Pancreas (tissue), 10 donors: ENCODE measurements at regions not wholly inside any gene's neighbourhood (a gene's known extent, or its start where the extent isn't known, plus 50 kb on each side); places are given as distances from the start of the nearest gene placed in this dataset.

ENCODE experiments used
- ATAC-seq, 4 donors: fragments of 200-7000 bp; cut with Tn5 transposase; one replicate each; pipeline versions ENCODE4 v1.8.0 to v1.9.1; 2020; ENCODE audit warnings: mild to moderate bottlenecking in 4 of 4, moderate library complexity in 4 of 4
- DNase-seq, 6 donors: peaks; one replicate each; pipeline ENCODE4 v3.0.0-alpha.2; 2020
- FAIRE-seq: peaks from 2 replicates; lab custom pipeline; 2012; peaks lifted over from hg19 to GRCh38; lab: Jason Lieb, UNC
- H3K27ac ChIP-seq, 4 donors: fragments of 200-600 bp; sonication (generic); 1 replicate in 3 of 4; 2 replicates in 1 of 4; pipeline versions ENCODE4 v1.5.0 to v1.8.0; 2020
- H3K27me3 ChIP-seq, 4 donors: fragments of 200-600 bp; one replicate each; pipeline ENCODE4 v1.8.0; 2021
- H3K36me3 ChIP-seq, 3 donors: fragments of 200-600 bp; sonication (generic) in 1 of 3; one replicate each; pipeline versions ENCODE4 v1.5.0 to v1.8.0; 2020 to 2021
- H3K4me1 ChIP-seq, 3 donors: fragments of 200-600 bp; one replicate each; pipeline ENCODE4 v1.8.0; 2021
- H3K4me3 ChIP-seq, 4 donors: fragments of 200-600 bp; sonication (generic) in 2 of 4; one replicate each; pipeline versions ENCODE4 v1.5.0 to v1.8.0; 2020 to 2021
- H3K9me3 ChIP-seq, 4 donors: fragments of 200-600 bp; one replicate each; pipeline ENCODE4 v1.8.0; 2021
- CTCF ChIP-seq, 4 donors: fragments of 200-600 bp; sonication (generic) in 3 of 4; IDR thresholded peaks; one replicate each; pipeline versions ENCODE4 v1.5.0 to v1.8.0; 2021; ENCODE audit warnings: antibody characterized with exemption in 4 of 4
- WGBS, 2 donors: extraction: QIAGEN DNeasy Blood & Tissue Kit; methylation state at CpG; one replicate each; pipeline ENCODE4 v1.1.7; 2013; 5-methylcytosine and 5-hydroxymethylcytosine counted together
- intact Hi-C, 3 donors: fragments of 100-400 bp; cut with DNase I; formaldehyde crosslinking; loops; one replicate each; pipeline versions ENCODE4 v1.11.1 to v1.14.2; 2022
- donor health status: healthy with polysubstance abuse.
- donor health status: DM: no; HTN: no; CAD: no; lungs with moderate emphysema.
- donor health status: DM: no; HTN: no; CAD: no.
- donor health status: control.
- donor health status: control.
- donor health status: Bipolar disorder and iron deficiency.
- donor health status: DM: yes; HTN: yes; CAD: no.
- donor health status: DM: no; HTN: no; CAD: no.
- donor health status: DM: no; HTN: no; CAD: no.
- donor health status: DM: yes; HTN: yes; CAD: no.

GRCh38 chr6:62541502-62541901 is 255.5 kb upstream of the KHDRBS2 start:
- intact Hi-C loops, result no loop called here

GRCh38 chr6:62530985-62531384 is 245.0 kb upstream of the KHDRBS2 start:
- ATAC-seq (peak; percentile 55 to 72 (median 67)), FAIRE-seq (no peak), DNase-seq (no peak)
- no peaks in the 10 kb centered on the region for H3K36me3 ChIP-seq
- no peak overlapping the region for H3K27ac ChIP-seq
- no peak overlapping the region for H3K4me3 ChIP-seq
- H3K9me3 ChIP-seq, result no peaks in the 10 kb centered on the region
- H3K4me1 ChIP-seq, result peaks cover 0 to 4% (median 0%) of the 10 kb centered on the region in 3 donors
- WGBS, 2 donors, result 22 to 25% methylated on average over 2 of the region's 2 CpGs
- no peaks in the 10 kb centered on the region for H3K27me3 ChIP-seq
- intact Hi-C loops, result no loop called here
- TF ChIP-seq CTCF (IDR thresholded peaks at IDR 0.05), result no peak

More at GRCh38 chr6:62541502-62541901, 255.5 kb upstream of the KHDRBS2 start:
- TF ChIP-seq CTCF (IDR thresholded peaks at IDR 0.05), result no peak
- no peak overlapping the region for H3K27ac ChIP-seq
- H3K4me1 ChIP-seq, result no peaks in the 10 kb centered on the region
- no peak overlapping the region for H3K4me3 ChIP-seq
- no peaks in the 10 kb centered on the region for H3K27me3 ChIP-seq
- DNase-seq (no peak), FAIRE-seq (no peak), ATAC-seq (no peak)
- 69 to 80% methylated on average over 2 of the region's 2 CpGs for WGBS, 2 donors
- H3K36me3 ChIP-seq, result no peaks in the 10 kb centered on the region
- no peaks in the 10 kb centered on the region for H3K9me3 ChIP-seq

- DNase-seq (no peak), FAIRE-seq (no peak), ATAC-seq (no peak)
- no peaks in the 10 kb centered on the region for H3K27me3 ChIP-seq
- WGBS, 2 donors, result 87 to 92% methylated on average over 3 of the region's 3 CpGs
- H3K4me3 ChIP-seq, result no peak overlapping the region
- no peaks in the 10 kb centered on the region for H3K36me3 ChIP-seq
- H3K27ac ChIP-seq, result no peak overlapping the region
- no peaks in the 10 kb centered on the region for H3K9me3 ChIP-seq
- peaks cover 0 to 4% (median 0%) of the 10 kb centered on the region in 3 donors for H3K4me1 ChIP-seq
- intact Hi-C loops, result no loop called here
- no peak for TF ChIP-seq CTCF (IDR thresholded peaks at IDR 0.05)
These were observed 243.0 kb upstream of the KHDRBS2 start for GRCh38 chr6:62528894-62529526.

- DNase-seq (no peak), ATAC-seq (no peak), FAIRE-seq (no peak)
- H3K9me3 ChIP-seq, result no peaks in the 10 kb centered on the region
- H3K4me3 ChIP-seq, result no peak overlapping the region
- no peak for TF ChIP-seq CTCF (IDR thresholded peaks at IDR 0.05)
- peaks cover 0 to 3% (median 0%) of the 10 kb centered on the region in 3 donors for H3K4me1 ChIP-seq
- H3K27ac ChIP-seq, result no peak overlapping the region
- intact Hi-C loops, result no loop called here
- no peaks in the 10 kb centered on the region for H3K36me3 ChIP-seq
- no peaks in the 10 kb centered on the region for H3K27me3 ChIP-seq
- WGBS, 2 donors, result 9 to 10% methylated on average over 2 of the region's 2 CpGs
These were observed 237.6 kb upstream of the KHDRBS2 start for GRCh38 chr6:62523630-62524029.

GRCh38 chr6:62519574-62519973 is 233.5 kb upstream of the KHDRBS2 start:
- Histone ChIP-seq H3K27ac (no peak overlapping the region), H3K4me1 (peaks cover 0 to 3% (median 0%) of the 10 kb centered on the region in 3 donors), H3K4me3 (no peak overlapping the region), H3K9me3 (no peaks in the 10 kb centered on the region), H3K27me3 (no peaks in the 10 kb centered on the region), H3K36me3 (no peaks in the 10 kb centered on the region)
- FAIRE-seq (no peak), ATAC-seq (no peak), DNase-seq (no peak)
- intact Hi-C loops, result no loop called here
- TF ChIP-seq CTCF (IDR thresholded peaks at IDR 0.05), result no peak
